ENCODE measurements at regions not wholly inside any gene's neighbourhood (a gene's known extent, or its start where the extent isn't known, plus 50 kb on each side); places are given as distances from the start of the nearest gene placed in this dataset.
"Not testable (repeated sequence)": the region's sequence is repeated elsewhere in the genome, so short reads cannot be mapped to it uniquely, and the experiment has no call there.

- H3K4me3 ChIP-seq (ENCODE audit: insufficient read depth, low read depth, low read length); DNase-seq; H3K36me3 ChIP-seq (replicated peaks; ENCODE audit: control insufficient read depth, insufficient read depth, low read length); H3K27me3 ChIP-seq (ENCODE audit: control insufficient read depth, insufficient read depth, low read length): not testable (repeated sequence)
These were observed 369.3 kb upstream of the SFSWAP start for GRCh38 chr12:131341608-131342007.

GRCh38 chr12:131343436-131343835 is 367.5 kb upstream of the SFSWAP start:
- DNase-seq; H3K27me3 ChIP-seq (ENCODE audit: control insufficient read depth, insufficient read depth, low read length); H3K36me3 ChIP-seq (replicated peaks; ENCODE audit: control insufficient read depth, insufficient read depth, low read length); H3K4me3 ChIP-seq (ENCODE audit: insufficient read depth, low read depth, low read length): not testable (repeated sequence)

GRCh38 chr12:131344715-131345520 is 366.0 kb upstream of the SFSWAP start:
- H3K27me3 ChIP-seq (ENCODE audit: control insufficient read depth, insufficient read depth, low read length); H3K36me3 ChIP-seq (replicated peaks; ENCODE audit: control insufficient read depth, insufficient read depth, low read length); DNase-seq; H3K4me3 ChIP-seq (ENCODE audit: insufficient read depth, low read depth, low read length): not testable (repeated sequence)

- Histone ChIP-seq H3K36me3 (replicated peaks; ENCODE audit: control insufficient read depth, insufficient read depth, low read length) (no peaks in the 10 kb centered on the region), H3K27me3 (ENCODE audit: control insufficient read depth, insufficient read depth, low read length) (no peaks in the 10 kb centered on the region), H3K4me3 (ENCODE audit: insufficient read depth, low read depth, low read length) (no peak overlapping the region)
- peak; percentile 37 for DNase-seq
These were observed 365.1 kb upstream of the SFSWAP start for GRCh38 chr12:131345521-131346436.

GRCh38 chr12:131346555-131347344 is 364.1 kb upstream of the SFSWAP start:
- DNase-seq, result peak; percentile 67
- Histone ChIP-seq H3K4me3 (ENCODE audit: insufficient read depth, low read depth, low read length) (no peak overlapping the region), H3K36me3 (replicated peaks; ENCODE audit: control insufficient read depth, insufficient read depth, low read length) (no peaks in the 10 kb centered on the region), H3K27me3 (ENCODE audit: control insufficient read depth, insufficient read depth, low read length) (no peaks in the 10 kb centered on the region)

- no peaks in the 10 kb centered on the region for H3K27me3 ChIP-seq (ENCODE audit: control insufficient read depth, insufficient read depth, low read length)
- no peak overlapping the region for H3K4me3 ChIP-seq (ENCODE audit: insufficient read depth, low read depth, low read length)
- H3K36me3 ChIP-seq (replicated peaks; ENCODE audit: control insufficient read depth, insufficient read depth, low read length), result no peaks in the 10 kb centered on the region
- peak; percentile 53 for DNase-seq
These were observed 363.6 kb upstream of the SFSWAP start for GRCh38 chr12:131347345-131347714.

GRCh38 chr12:131347732-131348131 is 363.2 kb upstream of the SFSWAP start:
- H3K4me3 ChIP-seq (ENCODE audit: insufficient read depth, low read depth, low read length), result no peak overlapping the region
- DNase-seq, result no peak
- no peaks in the 10 kb centered on the region for H3K27me3 ChIP-seq (ENCODE audit: control insufficient read depth, insufficient read depth, low read length)
- H3K36me3 ChIP-seq (replicated peaks; ENCODE audit: control insufficient read depth, insufficient read depth, low read length), result no peaks in the 10 kb centered on the region

- Histone ChIP-seq H3K27me3 (ENCODE audit: control insufficient read depth, insufficient read depth, low read length) (no peaks in the 10 kb centered on the region), H3K36me3 (replicated peaks; ENCODE audit: control insufficient read depth, insufficient read depth, low read length) (no peaks in the 10 kb centered on the region), H3K4me3 (ENCODE audit: insufficient read depth, low read depth, low read length) (no peak overlapping the region)
- DNase-seq, result peak; percentile 60
These were observed 362.7 kb upstream of the SFSWAP start for GRCh38 chr12:131348231-131348630.

- DNase-seq, result peak; percentile 68
- Histone ChIP-seq H3K27me3 (ENCODE audit: control insufficient read depth, insufficient read depth, low read length) (no peaks in the 10 kb centered on the region), H3K4me3 (ENCODE audit: insufficient read depth, low read depth, low read length) (no peak overlapping the region), H3K36me3 (replicated peaks; ENCODE audit: control insufficient read depth, insufficient read depth, low read length) (no peaks in the 10 kb centered on the region)
These were observed 362.2 kb upstream of the SFSWAP start for GRCh38 chr12:131348646-131349045.

GRCh38 chr12:131349397-131350127 is 361.3 kb upstream of the SFSWAP start:
- Histone ChIP-seq H3K36me3 (replicated peaks; ENCODE audit: control insufficient read depth, insufficient read depth, low read length) (no peaks in the 10 kb centered on the region), H3K27me3 (ENCODE audit: control insufficient read depth, insufficient read depth, low read length) (no peaks in the 10 kb centered on the region), H3K4me3 (ENCODE audit: insufficient read depth, low read depth, low read length) (no peak overlapping the region)
- DNase-seq, result peak; percentile 25

GRCh38 chr12:131350943-131351318 is 360.0 kb upstream of the SFSWAP start:
- H3K4me3 ChIP-seq (ENCODE audit: insufficient read depth, low read depth, low read length), result no peak overlapping the region
- no peaks in the 10 kb centered on the region for H3K27me3 ChIP-seq (ENCODE audit: control insufficient read depth, insufficient read depth, low read length)
- H3K36me3 ChIP-seq (replicated peaks; ENCODE audit: control insufficient read depth, insufficient read depth, low read length), result no peaks in the 10 kb centered on the region
- DNase-seq, result peak; percentile 22

GRCh38 chr12:131351319-131352028 is 359.4 kb upstream of the SFSWAP start:
- Histone ChIP-seq H3K4me3 (ENCODE audit: insufficient read depth, low read depth, low read length) (no peak overlapping the region), H3K27me3 (ENCODE audit: control insufficient read depth, insufficient read depth, low read length) (no peaks in the 10 kb centered on the region), H3K36me3 (replicated peaks; ENCODE audit: control insufficient read depth, insufficient read depth, low read length) (no peaks in the 10 kb centered on the region)
- peak; percentile 31 for DNase-seq

- Histone ChIP-seq H3K27me3 (ENCODE audit: control insufficient read depth, insufficient read depth, low read length) (no peaks in the 10 kb centered on the region), H3K4me3 (ENCODE audit: insufficient read depth, low read depth, low read length) (no peak overlapping the region), H3K36me3 (replicated peaks; ENCODE audit: control insufficient read depth, insufficient read depth, low read length) (no peaks in the 10 kb centered on the region)
- peak; percentile 54 for DNase-seq
These were observed 358.5 kb upstream of the SFSWAP start for GRCh38 chr12:131352296-131352900.

Data from H7 (cell line).